GM12864 (cell line): ENCODE measurements at regions not wholly inside any gene's neighbourhood (a gene's known extent, or its start where the extent isn't known, plus 50 kb on each side); places are given as distances from the start of the nearest gene placed in this dataset.

Experiments
- DNase-seq: peaks from one replicate; pipeline ENCODE4 v3.0.0-alpha.2; 2011; ENCODE audit warnings: low read depth
- H3K4me3 ChIP-seq: 2 replicates; pipeline ENCODE4 v1.5.1; 2011; ENCODE audit warnings: mild to moderate bottlenecking, low read depth, low read length, control low read depth
- CTCF ChIP-seq: IDR thresholded peaks from 2 replicates; pipeline ENCODE4 v1.5.1; 2011; ENCODE audit warnings: low read depth, mild to moderate bottlenecking, moderate library complexity, low read length, control low read depth, inconsistent platforms; ENCODE audit errors: missing control alignments

- no peak for TF ChIP-seq CTCF
- no peak overlapping the region for H3K4me3 ChIP-seq
- DNase-seq, result no peak
Observed at GRCh38 chr7:131112431-131112830, 215.2 kb upstream of the MKLN1 start.

GRCh38 chr7:131115340-131115739 is 212.3 kb upstream of the MKLN1 start:
- no peak for DNase-seq
- no peak for TF ChIP-seq CTCF
- no peak overlapping the region for H3K4me3 ChIP-seq

- H3K4me3 ChIP-seq, result no peak overlapping the region
- TF ChIP-seq CTCF, result no peak
- no peak for DNase-seq
Observed at GRCh38 chr7:131117439-131117838, 210.2 kb upstream of the MKLN1 start.

GRCh38 chr7:131119381-131119780 is 208.3 kb upstream of the MKLN1 start:
- TF ChIP-seq CTCF, result no peak
- H3K4me3 ChIP-seq, result no peak overlapping the region
- DNase-seq, result no peak

GRCh38 chr7:131122394-131122793 is 205.3 kb upstream of the MKLN1 start:
- no peak for DNase-seq
- H3K4me3 ChIP-seq, result no peak overlapping the region
- TF ChIP-seq CTCF, result no peak

GRCh38 chr7:131124001-131124629 is 203.6 kb upstream of the MKLN1 start:
- no peak for TF ChIP-seq CTCF
- no peak overlapping the region for H3K4me3 ChIP-seq
- DNase-seq, result peak; percentile 98

- DNase-seq, result no peak
- no peak overlapping the region for H3K4me3 ChIP-seq
- no peak for TF ChIP-seq CTCF
Observed at GRCh38 chr7:131124867-131125266, 202.8 kb upstream of the MKLN1 start.
